ENCODE measurements at regions not wholly inside any gene's neighbourhood (a gene's known extent, or its start where the extent isn't known, plus 50 kb on each side); places are given as distances from the start of the nearest gene placed in this dataset.

DNA sequence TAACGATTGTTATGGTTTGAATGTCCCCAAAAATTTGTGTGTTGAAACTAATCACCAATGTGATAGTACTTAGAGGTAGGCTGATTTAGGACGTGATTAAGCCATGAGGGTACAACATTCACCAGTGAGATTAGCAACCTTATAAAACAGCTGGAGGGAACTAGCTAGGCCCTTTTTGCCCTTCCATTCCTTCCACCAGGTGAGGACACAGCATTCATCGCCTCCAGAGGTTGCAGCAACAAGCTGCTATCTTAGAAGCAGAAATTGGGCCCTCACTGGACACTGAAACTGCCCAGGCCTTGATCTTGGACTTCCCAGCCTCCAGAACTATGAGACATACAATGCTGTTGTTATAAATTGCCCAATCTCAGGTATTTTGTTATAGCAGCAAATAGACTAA lies 340.7 kb upstream of the JARID2 start:
- no peaks in the 10 kb centered on the region for H3K4me1 ChIP-seq (ENCODE audit: control insufficient read depth, insufficient read depth, low read length)
- H3K27me3 ChIP-seq (ENCODE audit: control insufficient read depth, insufficient read depth, low read length): no peaks in the 10 kb centered on the region
- in situ Hi-C loops (cut with HindIII; ENCODE audit: low pct_unique_long_range_greater_than_20kb, low sequenced_read_pairs): no loop called here
- ATAC-seq (no peak), DNase-seq (ENCODE audit: low read depth, low spot score) (no peak)
- ChIA-PET POLR2A (no interaction called here), CTCF (no interaction called here)
- intact Hi-C loops (cut with micrococcal nuclease; ENCODE audit: unreplicated experiment): no loop called here
- no peak overlapping the region for H3K4me3 ChIP-seq (ENCODE audit: low read depth in 2 of 2, low read length in 2 of 2)
- H3K27ac ChIP-seq (ENCODE audit: low read length): no peak overlapping the region
- no peaks in the 10 kb centered on the region for H3K9me3 ChIP-seq (ENCODE audit: control insufficient read depth, insufficient read depth, low read depth, low read length)
- BruUV-seq (replicated peaks): no TSS peak
- H3K36me3 ChIP-seq (ENCODE audit: control insufficient read depth, insufficient read depth, low read length): no peaks in the 10 kb centered on the region
- TF ChIP-seq POLR2AphosphoS5 (IDR thresholded peaks at IDR 0.05; ENCODE audit: low read depth, low read length) (no peak), TCF7L2 (IDR thresholded peaks at IDR 0.05; ENCODE audit: low read depth, low read length) (no peak), SIN3A (IDR thresholded peaks at IDR 0.05; ENCODE audit: borderline replicate concordance, insufficient read depth, low read depth, low read length) (no peak)
- TF ChIP-seq, protein P1, sequence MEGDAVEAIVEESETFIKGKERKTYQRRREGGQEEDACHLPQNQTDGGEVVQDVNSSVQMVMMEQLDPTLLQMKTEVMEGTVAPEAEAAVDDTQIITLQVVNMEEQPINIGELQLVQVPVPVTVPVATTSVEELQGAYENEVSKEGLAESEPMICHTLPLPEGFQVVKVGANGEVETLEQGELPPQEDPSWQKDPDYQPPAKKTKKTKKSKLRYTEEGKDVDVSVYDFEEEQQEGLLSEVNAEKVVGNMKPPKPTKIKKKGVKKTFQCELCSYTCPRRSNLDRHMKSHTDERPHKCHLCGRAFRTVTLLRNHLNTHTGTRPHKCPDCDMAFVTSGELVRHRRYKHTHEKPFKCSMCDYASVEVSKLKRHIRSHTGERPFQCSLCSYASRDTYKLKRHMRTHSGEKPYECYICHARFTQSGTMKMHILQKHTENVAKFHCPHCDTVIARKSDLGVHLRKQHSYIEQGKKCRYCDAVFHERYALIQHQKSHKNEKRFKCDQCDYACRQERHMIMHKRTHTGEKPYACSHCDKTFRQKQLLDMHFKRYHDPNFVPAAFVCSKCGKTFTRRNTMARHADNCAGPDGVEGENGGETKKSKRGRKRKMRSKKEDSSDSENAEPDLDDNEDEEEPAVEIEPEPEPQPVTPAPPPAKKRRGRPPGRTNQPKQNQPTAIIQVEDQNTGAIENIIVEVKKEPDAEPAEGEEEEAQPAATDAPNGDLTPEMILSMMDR (IDR thresholded peaks at IDR 0.05): no peak
- TF ChIP-seq, protein P2, sequence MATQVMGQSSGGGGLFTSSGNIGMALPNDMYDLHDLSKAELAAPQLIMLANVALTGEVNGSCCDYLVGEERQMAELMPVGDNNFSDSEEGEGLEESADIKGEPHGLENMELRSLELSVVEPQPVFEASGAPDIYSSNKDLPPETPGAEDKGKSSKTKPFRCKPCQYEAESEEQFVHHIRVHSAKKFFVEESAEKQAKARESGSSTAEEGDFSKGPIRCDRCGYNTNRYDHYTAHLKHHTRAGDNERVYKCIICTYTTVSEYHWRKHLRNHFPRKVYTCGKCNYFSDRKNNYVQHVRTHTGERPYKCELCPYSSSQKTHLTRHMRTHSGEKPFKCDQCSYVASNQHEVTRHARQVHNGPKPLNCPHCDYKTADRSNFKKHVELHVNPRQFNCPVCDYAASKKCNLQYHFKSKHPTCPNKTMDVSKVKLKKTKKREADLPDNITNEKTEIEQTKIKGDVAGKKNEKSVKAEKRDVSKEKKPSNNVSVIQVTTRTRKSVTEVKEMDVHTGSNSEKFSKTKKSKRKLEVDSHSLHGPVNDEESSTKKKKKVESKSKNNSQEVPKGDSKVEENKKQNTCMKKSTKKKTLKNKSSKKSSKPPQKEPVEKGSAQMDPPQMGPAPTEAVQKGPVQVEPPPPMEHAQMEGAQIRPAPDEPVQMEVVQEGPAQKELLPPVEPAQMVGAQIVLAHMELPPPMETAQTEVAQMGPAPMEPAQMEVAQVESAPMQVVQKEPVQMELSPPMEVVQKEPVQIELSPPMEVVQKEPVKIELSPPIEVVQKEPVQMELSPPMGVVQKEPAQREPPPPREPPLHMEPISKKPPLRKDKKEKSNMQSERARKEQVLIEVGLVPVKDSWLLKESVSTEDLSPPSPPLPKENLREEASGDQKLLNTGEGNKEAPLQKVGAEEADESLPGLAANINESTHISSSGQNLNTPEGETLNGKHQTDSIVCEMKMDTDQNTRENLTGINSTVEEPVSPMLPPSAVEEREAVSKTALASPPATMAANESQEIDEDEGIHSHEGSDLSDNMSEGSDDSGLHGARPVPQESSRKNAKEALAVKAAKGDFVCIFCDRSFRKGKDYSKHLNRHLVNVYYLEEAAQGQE (IDR thresholded peaks at IDR 0.05; ENCODE audit: insufficient read depth in 1 of 2, low read depth in 2 of 2, low read length in 1 of 2): no peak

DNA sequence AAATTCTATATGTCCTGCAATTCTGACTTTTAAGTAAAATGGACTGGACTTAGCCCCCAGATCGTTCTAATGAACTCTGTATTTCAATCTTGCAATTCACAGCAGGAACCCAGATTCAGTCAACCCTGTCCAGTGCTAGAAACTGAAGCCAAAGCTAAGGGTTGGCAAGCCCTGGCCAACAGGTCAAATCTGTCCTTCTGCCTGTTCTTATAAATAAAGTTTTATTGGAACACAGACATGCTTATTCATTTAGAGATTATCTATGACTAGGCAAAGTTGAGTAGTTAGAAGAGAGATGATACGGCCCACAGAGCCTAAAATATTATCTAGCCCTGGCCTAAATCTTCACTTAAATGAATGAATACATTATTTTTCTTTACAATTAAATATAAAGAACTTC lies 339.2 kb upstream of the JARID2 start:
- no TSS peak for BruUV-seq (replicated peaks)
- no peaks in the 10 kb centered on the region for H3K27me3 ChIP-seq (ENCODE audit: control insufficient read depth, insufficient read depth, low read length)
- no peak overlapping the region for H3K27ac ChIP-seq (ENCODE audit: low read length)
- no peak overlapping the region for H3K4me3 ChIP-seq (ENCODE audit: low read depth in 2 of 2, low read length in 2 of 2)
- in situ Hi-C loops (cut with HindIII; ENCODE audit: low pct_unique_long_range_greater_than_20kb, low sequenced_read_pairs) (no loop called here), intact Hi-C loops (cut with micrococcal nuclease; ENCODE audit: unreplicated experiment) (no loop called here)
- ATAC-seq: no peak
- H3K36me3 ChIP-seq (ENCODE audit: control insufficient read depth, insufficient read depth, low read length): no peaks in the 10 kb centered on the region
- DNase-seq (ENCODE audit: low read depth, low spot score): no peak
- no peaks in the 10 kb centered on the region for H3K4me1 ChIP-seq (ENCODE audit: control insufficient read depth, insufficient read depth, low read length)
- ChIA-PET CTCF (no interaction called here), POLR2A (no interaction called here)
- no peaks in the 10 kb centered on the region for H3K9me3 ChIP-seq (ENCODE audit: control insufficient read depth, insufficient read depth, low read depth, low read length)
- TF ChIP-seq, protein P2 (IDR thresholded peaks at IDR 0.05; ENCODE audit: insufficient read depth in 1 of 2, low read depth in 2 of 2, low read length in 1 of 2): no peak
- TF ChIP-seq TCF7L2 (IDR thresholded peaks at IDR 0.05; ENCODE audit: low read depth, low read length) (no peak), SIN3A (IDR thresholded peaks at IDR 0.05; ENCODE audit: borderline replicate concordance, insufficient read depth, low read depth, low read length) (no peak), POLR2AphosphoS5 (IDR thresholded peaks at IDR 0.05; ENCODE audit: low read depth, low read length) (no peak)
- TF ChIP-seq, protein P1 (IDR thresholded peaks at IDR 0.05): no peak
